Thyroid gland (tissue), 4 donors: ENCODE measurements at regions not wholly inside any gene's neighbourhood (a gene's known extent, or its start where the extent isn't known, plus 50 kb on each side); places are given as distances from the start of the nearest gene placed in this dataset.

ENCODE experiments used
- CTCF ChIP-seq, 6 experiments: fragments of 200-600 bp in 3 of 6; fragments of 450-650 bp in 3 of 6; sonication (generic) in 3 of 6; IDR thresholded peaks; one replicate each; pipeline ENCODE4 v1.5.1; 2016 to 2019; ENCODE audit warnings: antibody characterized with exemption in 6 of 6, mild to moderate bottlenecking in 2 of 6, inconsistent platforms in 1 of 6, moderate library complexity in 1 of 6
- POLR2A ChIP-seq, 2 donors: fragments of 450-650 bp; IDR thresholded peaks; one replicate each; pipeline ENCODE4 v1.6.1; 2017; ENCODE audit warnings: antibody characterized with exemption in 2 of 2, mild to moderate bottlenecking in 2 of 2, moderate library complexity in 1 of 2

- TF ChIP-seq POLR2A (IDR thresholded peaks at IDR 0.05), result no peak
- no peak for TF ChIP-seq CTCF (IDR thresholded peaks at IDR 0.05)
Observed at GRCh38 chr14:80315681-80316080, 104.4 kb upstream of the DIO2 start.
